ENCODE measurements at regions not wholly inside any gene's neighbourhood (a gene's known extent, or its start where the extent isn't known, plus 50 kb on each side); places are given as distances from the start of the nearest gene placed in this dataset.

- Histone ChIP-seq H3K36me3 (ENCODE audit: control insufficient read depth, insufficient read depth, low read length) (no peaks in the 10 kb centered on the region), H2AK9ac (replicated peaks; ENCODE audit: low read depth, low read length, poor library complexity) (no peak overlapping the region), H2AK5ac (ENCODE audit: low read depth, low read length) (no peak overlapping the region), H2BK20ac (ENCODE audit: low read depth, low read length) (no peak overlapping the region), H3K23ac (ENCODE audit: low read depth, low read length) (no peak overlapping the region), H2BK15ac (ENCODE audit: low read depth, low read length) (no peak overlapping the region), H4K8ac (ENCODE audit: low read depth in 2 of 2, low read length in 2 of 2) (no peak overlapping the region), H3K79me1 (ENCODE audit: low read depth in 1 of 2, low read length in 2 of 2) (no peaks in the 10 kb centered on the region), H2AFZ (replicated peaks; ENCODE audit: low read length, poor library complexity) (no peak overlapping the region), H3K9me1 (ENCODE audit: insufficient read depth, low read length) (no peaks in the 10 kb centered on the region), H2BK120ac (ENCODE audit: low read depth, low read length) (no peak overlapping the region), H4K91ac (ENCODE audit: insufficient read depth, low read depth, low read length) (no peak overlapping the region), H4K5ac (ENCODE audit: low read depth, low read length) (no peak overlapping the region), H3K4me3 (ENCODE audit: insufficient read depth, low read depth, low read length) (no peak overlapping the region), H3K56ac (ENCODE audit: extremely low read depth, insufficient read depth, low read length) (no peak overlapping the region), H3K9me3 (ENCODE audit: control insufficient read depth, insufficient read depth, low read length) (no peaks in the 10 kb centered on the region), H2BK5ac (ENCODE audit: low read depth, low read length, poor library complexity, severe bottlenecking) (no peak overlapping the region), H3K4me1 (ENCODE audit: control insufficient read depth, insufficient read depth, low read length) (no peaks in the 10 kb centered on the region), H3K18ac (ENCODE audit: low read depth, low read length) (no peak overlapping the region), H3K27ac (ENCODE audit: insufficient read depth, low read length) (no peak overlapping the region), H3K27me3 (ENCODE audit: control insufficient read depth, insufficient read depth, low read length) (no peaks in the 10 kb centered on the region), H3K4ac (ENCODE audit: low read depth, low read length) (no peak overlapping the region), H3K14ac (replicated peaks; ENCODE audit: low read depth, low read length) (no peak overlapping the region), H3K4me2 (ENCODE audit: low read depth, low read length) (no peak overlapping the region), H3K9ac (ENCODE audit: low read depth, low read length) (no peak overlapping the region), H4K20me1 (ENCODE audit: insufficient read depth, low read length) (no peaks in the 10 kb centered on the region)
- WGBS, 2 experiments (ENCODE audit: extremely low coverage in 2 of 2, insufficient read length in 1 of 2) = no CpG with 5 or more reads among the region's 2 CpGs
- no peak for DNase-seq
- in situ Hi-C loops (cut with MboI; ENCODE audit: low sequenced_read_pairs) = no loop called here
- dilution Hi-C loops (cut with HindIII; ENCODE audit: low sequenced_read_pairs, unreplicated experiment) = no loop called here
- no TSS peak for BruUV-seq (replicated peaks)
- no peak for ATAC-seq (ENCODE audit: low read depth)
- intact Hi-C loops (cut with micrococcal nuclease) = no loop called here
- POLR2A ChIA-PET (ENCODE audit: unreplicated experiment) = no interaction called here
- TF ChIP-seq CEBPB (IDR thresholded peaks at IDR 0.05; ENCODE audit: low read depth, low read length) (no peak), MXI1 (IDR thresholded peaks at IDR 0.05; ENCODE audit: borderline replicate concordance, low read depth, low read length) (no peak), FOS (IDR thresholded peaks at IDR 0.05; ENCODE audit: low read depth, low read length) (no peak), CTCF (conservative IDR thresholded peaks at IDR 0.05; ENCODE audit: low read depth, low read length) (no peak), NFE2L2 (IDR thresholded peaks at IDR 0.05; ENCODE audit: low read depth, low read length) (no peak), CHD1 (IDR thresholded peaks at IDR 0.05; ENCODE audit: low read depth, low read length) (no peak), RCOR1 (IDR thresholded peaks at IDR 0.05; ENCODE audit: insufficient replicate concordance, low read length) (no peak), MAFK (IDR thresholded peaks at IDR 0.05; ENCODE audit: low read depth, low read length) (no peak), USF2 (IDR thresholded peaks at IDR 0.05; ENCODE audit: low read depth, low read length) (no peak), BHLHE40 (IDR thresholded peaks at IDR 0.05; ENCODE audit: low read depth, low read length) (no peak), MAZ (IDR thresholded peaks at IDR 0.05; ENCODE audit: borderline replicate concordance, low read depth, low read length) (no peak), RFX5 (IDR thresholded peaks at IDR 0.05; ENCODE audit: low read depth, low read length) (no peak), RAD21 (IDR thresholded peaks at IDR 0.05; ENCODE audit: low read length) (no peak), POLR2A (IDR thresholded peaks at IDR 0.05; ENCODE audit: low read depth, low read length) (no peak)
- CTCF ChIA-PET = no interaction called here
Observed at GRCh38 chr4:178752954-178753525, 1310.8 kb upstream of the AGA start.

Data from IMR-90 (cell line).